KOPT-K1 (cell line): ENCODE measurements at regions not wholly inside any gene's neighbourhood (a gene's known extent, or its start where the extent isn't known, plus 50 kb on each side); places are given as distances from the start of the nearest gene placed in this dataset.

ENCODE experiments used
- H3K27ac ChIP-seq: fragments of 200-600 bp; sonication (generic); 2 replicates; pipeline ENCODE4 v1.5.1; 2016; ENCODE audit warnings: antibody characterized with exemption, mild to moderate bottlenecking, low read depth, low read length; ENCODE audit not compliant: poor library complexity, severe bottlenecking
- H3K36me3 ChIP-seq: fragments of 200-600 bp; sonication (generic); 2 replicates; pipeline ENCODE4 v1.5.1; 2017; ENCODE audit warnings: antibody characterized with exemption, mild to moderate bottlenecking, low read length, moderate library complexity; ENCODE audit not compliant: insufficient read depth
- H3K9me3 ChIP-seq: fragments of 200-600 bp; sonication (generic); 2 replicates; pipeline ENCODE4 v1.5.1; 2017; ENCODE audit warnings: antibody characterized with exemption, low read length, mild to moderate bottlenecking; ENCODE audit not compliant: insufficient read depth, poor library complexity, severe bottlenecking

GRCh38 chr7:41633690-41634089 is 69.2 kb downstream of the INHBA start:
- H3K36me3 ChIP-seq = no peaks in the 10 kb centered on the region
- H3K27ac ChIP-seq = no peak overlapping the region
- H3K9me3 ChIP-seq = no peaks in the 10 kb centered on the region

GRCh38 chr7:41630741-41631140 is 72.1 kb downstream of the INHBA start:
- Histone ChIP-seq H3K27ac (no peak overlapping the region), H3K9me3 (no peaks in the 10 kb centered on the region), H3K36me3 (no peaks in the 10 kb centered on the region)

GRCh38 chr7:41629711-41630111 is 73.2 kb downstream of the INHBA start:
- Histone ChIP-seq H3K36me3 (no peaks in the 10 kb centered on the region), H3K27ac (no peak overlapping the region), H3K9me3 (no peaks in the 10 kb centered on the region)

- Histone ChIP-seq H3K27ac (no peak overlapping the region), H3K9me3 (no peaks in the 10 kb centered on the region), H3K36me3 (no peaks in the 10 kb centered on the region)
Observed at GRCh38 chr7:41628901-41629300, 74.0 kb downstream of the INHBA start.

GRCh38 chr7:41627645-41628298 is 75.1 kb downstream of the INHBA start:
- Histone ChIP-seq H3K36me3 (no peaks in the 10 kb centered on the region), H3K27ac (no peak overlapping the region), H3K9me3 (no peaks in the 10 kb centered on the region)

GRCh38 chr7:41624818-41625217 is 78.1 kb downstream of the INHBA start:
- Histone ChIP-seq H3K36me3 (no peaks in the 10 kb centered on the region), H3K9me3 (no peaks in the 10 kb centered on the region), H3K27ac (no peak overlapping the region)

- no peaks in the 10 kb centered on the region for H3K9me3 ChIP-seq
Observed at GRCh38 chr7:41621953-41622831, 80.7 kb downstream of the INHBA start.

GRCh38 chr7:41617987-41618386 is 84.9 kb downstream of the INHBA start:
- no peaks in the 10 kb centered on the region for H3K36me3 ChIP-seq
- no peaks in the 10 kb centered on the region for H3K9me3 ChIP-seq
- no peak overlapping the region for H3K27ac ChIP-seq

More at GRCh38 chr7:41621953-41622831, 80.7 kb downstream of the INHBA start:
- Histone ChIP-seq H3K36me3 (no peaks in the 10 kb centered on the region), H3K27ac (no peak overlapping the region)

- Histone ChIP-seq H3K36me3 (no peaks in the 10 kb centered on the region), H3K9me3 (no peaks in the 10 kb centered on the region), H3K27ac (no peak overlapping the region)
Observed at GRCh38 chr7:41612798-41613197, 90.1 kb downstream of the INHBA start.

- H3K36me3 ChIP-seq = no peaks in the 10 kb centered on the region
- no peak overlapping the region for H3K27ac ChIP-seq
- no peaks in the 10 kb centered on the region for H3K9me3 ChIP-seq
Observed at GRCh38 chr7:41612386-41612785, 90.5 kb downstream of the INHBA start.

GRCh38 chr7:41608447-41608846 is 94.4 kb downstream of the INHBA start:
- Histone ChIP-seq H3K36me3 (no peaks in the 10 kb centered on the region), H3K27ac (no peak overlapping the region), H3K9me3 (no peaks in the 10 kb centered on the region)

GRCh38 chr7:41603985-41604384 is 98.9 kb downstream of the INHBA start:
- H3K27ac ChIP-seq = no peak overlapping the region
- H3K36me3 ChIP-seq = no peaks in the 10 kb centered on the region
- H3K9me3 ChIP-seq = no peaks in the 10 kb centered on the region

GRCh38 chr7:41599760-41600159 is 103.1 kb downstream of the INHBA start:
- Histone ChIP-seq H3K9me3 (no peaks in the 10 kb centered on the region), H3K27ac (no peak overlapping the region), H3K36me3 (no peaks in the 10 kb centered on the region)

- no peaks in the 10 kb centered on the region for H3K36me3 ChIP-seq
- no peaks in the 10 kb centered on the region for H3K9me3 ChIP-seq
- no peak overlapping the region for H3K27ac ChIP-seq
Observed at GRCh38 chr7:41592794-41593193, 110.1 kb downstream of the INHBA start.

- no peak overlapping the region for H3K27ac ChIP-seq
- no peaks in the 10 kb centered on the region for H3K9me3 ChIP-seq
- H3K36me3 ChIP-seq = no peaks in the 10 kb centered on the region
Observed at GRCh38 chr7:41592236-41592635, 110.7 kb downstream of the INHBA start.

- Histone ChIP-seq H3K9me3 (no peaks in the 10 kb centered on the region), H3K27ac (no peak overlapping the region), H3K36me3 (no peaks in the 10 kb centered on the region)
Observed at GRCh38 chr7:41590986-41591385, 111.9 kb downstream of the INHBA start.
